ENCODE measurements at regions not wholly inside any gene's neighbourhood (a gene's known extent, or its start where the extent isn't known, plus 50 kb on each side); places are given as distances from the start of the nearest gene placed in this dataset.

DNA sequence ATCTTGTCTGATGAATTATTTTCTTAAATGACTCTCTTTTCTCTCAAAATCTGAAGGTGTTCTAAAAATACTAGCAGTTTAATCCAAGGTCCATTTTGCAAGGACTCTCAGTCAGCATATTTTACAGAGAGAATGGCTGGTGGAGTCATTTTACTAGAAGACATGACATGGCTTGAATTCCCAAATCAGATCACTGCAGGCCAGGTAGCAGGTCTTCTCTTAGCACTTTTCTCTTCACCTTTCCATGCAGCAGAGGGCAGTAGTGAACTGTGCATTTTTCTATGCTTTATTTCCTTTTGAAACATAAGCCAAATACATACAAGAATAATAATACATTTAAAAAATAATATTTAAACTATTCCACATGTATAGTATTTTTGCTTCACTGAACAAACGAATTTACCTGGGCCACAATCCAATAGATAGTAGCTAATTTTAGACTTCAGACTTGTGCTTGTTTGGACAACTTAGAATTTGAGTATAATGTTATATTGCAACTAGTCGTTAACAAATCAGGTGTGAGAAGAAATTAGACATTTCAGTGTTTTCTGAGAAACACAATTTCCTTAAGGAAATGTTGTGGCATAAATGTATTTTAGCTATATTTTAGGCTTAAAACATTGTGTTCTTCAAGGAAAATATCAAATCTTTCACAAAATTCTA lies 289.4 kb upstream of the DAB2 start:
- Mint-ChIP-seq H3K4me3 (no peak overlapping the region), H3K27me3 (peaks cover 13% of the 10 kb centered on the region), H3K36me3 (no peaks in the 10 kb centered on the region), H3K9me3 (ENCODE audit: low read depth) (no peaks in the 10 kb centered on the region), H3K27ac (no peak overlapping the region), H3K4me1 (no peaks in the 10 kb centered on the region)
- ATAC-seq (peak; percentile 42), DNase-seq (no peak)
- CTCF ChIA-PET, result interaction anchor here (0.9 to 1.9 kb wide), 3 partner anchors 972 to 1165 kb away, joined by 3 to 12 read pairs (median 4); no protein-coding TSS in a partner anchor

DNA sequence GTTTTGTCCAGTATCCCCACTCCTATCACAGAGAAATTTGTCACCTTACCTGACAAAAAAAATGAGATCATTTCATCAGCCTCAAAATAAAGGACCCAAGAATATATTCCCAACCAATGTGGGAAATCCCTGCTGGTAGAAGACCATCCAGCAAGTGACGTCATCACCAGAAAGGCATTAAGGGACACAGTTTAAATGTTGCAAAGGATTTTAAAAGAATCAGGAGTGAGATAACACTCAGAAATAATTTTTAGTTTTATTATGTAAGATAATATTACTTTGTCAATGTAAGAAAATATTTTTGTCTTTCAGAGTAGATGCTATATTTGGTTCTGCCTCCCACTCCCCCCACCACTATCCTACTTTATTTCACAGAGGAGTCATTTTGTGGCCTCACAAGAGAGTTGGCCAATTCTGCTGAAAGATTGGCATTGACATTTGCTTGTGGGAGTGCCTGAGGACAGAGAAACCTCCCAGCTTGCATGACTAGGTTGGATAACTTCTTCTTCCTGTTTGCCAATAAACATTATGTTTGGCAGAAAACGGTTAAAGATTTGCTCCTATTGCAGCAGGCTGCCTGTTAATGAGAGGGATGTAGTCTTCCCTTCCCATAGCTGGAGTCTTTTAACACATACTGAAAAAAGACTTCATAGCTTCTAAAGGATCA lies 288.6 kb upstream of the DAB2 start:
- no peak for DNase-seq
- H3K27me3 Mint-ChIP-seq, result peaks cover 14% of the 10 kb centered on the region
- no peak overlapping the region for H3K27ac Mint-ChIP-seq
- H3K4me3 Mint-ChIP-seq, result no peak overlapping the region
- no peaks in the 10 kb centered on the region for H3K4me1 Mint-ChIP-seq
- H3K9me3 Mint-ChIP-seq (ENCODE audit: low read depth), result no peaks in the 10 kb centered on the region
- CTCF ChIA-PET, result interaction anchor here (1.9 kb wide), 1 partner anchor 1020 kb away, joined by 12 read pairs; no protein-coding TSS in a partner anchor
- no peak for ATAC-seq
- H3K36me3 Mint-ChIP-seq, result no peaks in the 10 kb centered on the region

DNA sequence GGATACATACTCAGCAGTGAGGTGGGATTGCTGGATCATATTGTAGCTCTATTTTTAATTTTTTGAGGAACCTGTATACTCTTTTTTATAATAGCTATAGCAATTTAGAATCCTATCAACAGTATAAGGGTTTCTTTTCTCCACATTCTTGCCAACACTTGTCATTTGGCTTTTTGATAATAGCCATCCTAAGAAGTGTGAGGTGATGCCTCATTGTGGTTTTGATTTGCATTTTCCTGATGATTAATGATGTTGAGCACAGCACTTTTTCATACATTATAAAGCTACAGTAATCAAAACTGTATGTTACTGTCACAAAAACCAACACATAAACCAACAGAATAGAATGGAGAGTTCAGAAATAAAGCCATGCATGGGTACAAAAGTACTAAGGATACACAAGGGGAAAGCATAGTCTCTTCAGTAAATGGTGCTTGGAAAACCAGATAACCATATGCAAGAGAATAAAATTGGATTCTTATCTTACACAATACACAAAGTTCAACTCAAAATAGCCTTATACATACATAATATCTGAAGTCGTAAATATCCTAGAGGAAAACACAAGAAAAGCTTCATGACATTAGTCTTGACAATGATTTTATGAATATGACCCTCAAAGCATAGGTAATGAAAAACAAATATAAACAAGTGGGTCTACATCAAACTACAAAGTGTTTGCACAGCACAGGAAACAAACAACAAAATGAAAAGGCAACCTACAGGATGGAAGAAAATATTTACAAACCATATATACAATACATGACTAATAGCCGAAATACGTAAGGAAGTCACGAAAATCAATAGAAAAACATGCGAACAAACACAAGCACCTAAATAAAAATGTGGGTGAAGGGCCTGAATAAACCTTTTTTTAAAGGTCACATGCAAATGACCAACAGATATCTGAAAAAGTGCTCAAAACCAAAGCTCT lies 287.8 kb upstream of the DAB2 start:
- Mint-ChIP-seq H3K4me1 (no peaks in the 10 kb centered on the region), H3K9me3 (ENCODE audit: low read depth) (no peaks in the 10 kb centered on the region), H3K36me3 (no peaks in the 10 kb centered on the region), H3K27me3 (peaks cover 17% of the 10 kb centered on the region), H3K4me3 (no peak overlapping the region), H3K27ac (no peak overlapping the region)
- CTCF ChIA-PET, result interaction anchor here (1.9 kb wide), 1 partner anchor 1021 kb away, joined by 12 read pairs; no protein-coding TSS in a partner anchor
- no peak for ATAC-seq
- no peak for DNase-seq

DNA sequence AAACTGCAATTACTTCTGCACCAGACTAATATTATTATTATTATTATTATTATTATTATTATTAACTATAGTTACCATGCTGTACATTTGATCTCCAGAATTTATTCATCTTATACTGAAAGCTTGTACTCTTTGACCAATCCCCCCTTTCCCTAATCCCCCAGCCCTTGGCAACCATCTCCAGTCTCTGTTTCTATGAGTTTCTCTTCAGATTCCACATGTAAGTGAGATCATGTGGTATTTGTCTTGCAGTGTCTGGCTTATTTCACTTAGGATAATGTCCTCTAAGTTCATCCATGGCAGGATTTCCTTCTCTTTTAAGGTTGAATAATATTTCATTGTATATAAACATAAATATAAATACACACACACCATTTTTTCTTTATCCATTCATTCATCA lies 287.0 kb upstream of the DAB2 start:
- ATAC-seq, result no peak
- H3K9me3 Mint-ChIP-seq (ENCODE audit: low read depth), result no peaks in the 10 kb centered on the region
- peaks cover 18% of the 10 kb centered on the region for H3K27me3 Mint-ChIP-seq
- H3K4me1 Mint-ChIP-seq, result no peaks in the 10 kb centered on the region
- CTCF ChIA-PET, result interaction anchor here (1.2 kb wide), 1 partner anchor 134 kb away, joined by 3 read pairs; no protein-coding TSS in a partner anchor
- no peak overlapping the region for H3K4me3 Mint-ChIP-seq
- H3K27ac Mint-ChIP-seq, result no peak overlapping the region
- H3K36me3 Mint-ChIP-seq, result no peaks in the 10 kb centered on the region
- DNase-seq, result no peak

DNA sequence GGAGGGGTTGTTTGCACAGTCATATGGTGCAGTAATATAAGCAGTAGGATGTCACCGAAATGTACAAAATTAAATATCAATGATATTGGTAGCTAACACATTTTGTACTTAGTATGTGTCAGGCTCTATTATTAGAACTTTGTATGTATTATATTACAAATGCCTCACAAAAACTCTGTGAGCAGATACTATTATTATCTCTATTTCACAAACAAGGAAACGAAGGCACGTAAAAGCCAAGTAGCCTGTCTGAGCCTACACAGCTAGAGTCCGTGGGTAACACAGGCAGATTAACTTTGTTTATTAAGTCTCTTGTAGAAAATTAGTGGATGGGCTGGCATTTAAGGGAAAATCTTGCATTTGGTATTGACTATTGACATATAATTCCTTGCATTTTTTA lies 284.3 kb upstream of the DAB2 start:
- CTCF ChIA-PET, result no interaction called here
- H3K27me3 Mint-ChIP-seq, result peaks cover 23% of the 10 kb centered on the region
- DNase-seq (no peak), ATAC-seq (no peak)
- no peaks in the 10 kb centered on the region for H3K4me1 Mint-ChIP-seq
- no peaks in the 10 kb centered on the region for H3K36me3 Mint-ChIP-seq
- no peak overlapping the region for H3K4me3 Mint-ChIP-seq
- H3K27ac Mint-ChIP-seq, result no peak overlapping the region
- H3K9me3 Mint-ChIP-seq (ENCODE audit: low read depth), result no peaks in the 10 kb centered on the region

DNA sequence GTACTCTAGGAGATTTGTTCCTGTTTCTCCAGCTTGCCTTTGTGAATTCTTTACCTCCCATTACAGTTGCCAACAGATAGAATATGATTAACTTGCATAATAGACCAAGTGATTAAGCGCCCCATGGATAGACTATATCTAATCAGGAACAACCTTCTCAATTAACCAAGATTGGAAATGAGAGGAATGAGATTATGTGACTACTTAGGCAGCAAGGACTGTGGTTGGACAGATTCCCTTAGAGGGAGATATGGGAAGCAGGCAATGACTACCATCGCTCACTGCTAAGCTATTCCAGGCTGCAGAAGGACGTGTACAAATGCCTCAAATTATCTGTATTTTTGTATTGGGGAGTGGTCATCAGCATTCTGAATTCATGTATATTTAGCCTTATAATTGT lies 278.1 kb upstream of the DAB2 start:
- DNase-seq (no peak), ATAC-seq (no peak)
- Mint-ChIP-seq H3K9me3 (ENCODE audit: low read depth) (no peaks in the 10 kb centered on the region), H3K27me3 (peaks cover 10% of the 10 kb centered on the region), H3K4me3 (no peak overlapping the region), H3K36me3 (no peaks in the 10 kb centered on the region), H3K27ac (no peak overlapping the region), H3K4me1 (no peaks in the 10 kb centered on the region)
- CTCF ChIA-PET, result no interaction called here

DNA sequence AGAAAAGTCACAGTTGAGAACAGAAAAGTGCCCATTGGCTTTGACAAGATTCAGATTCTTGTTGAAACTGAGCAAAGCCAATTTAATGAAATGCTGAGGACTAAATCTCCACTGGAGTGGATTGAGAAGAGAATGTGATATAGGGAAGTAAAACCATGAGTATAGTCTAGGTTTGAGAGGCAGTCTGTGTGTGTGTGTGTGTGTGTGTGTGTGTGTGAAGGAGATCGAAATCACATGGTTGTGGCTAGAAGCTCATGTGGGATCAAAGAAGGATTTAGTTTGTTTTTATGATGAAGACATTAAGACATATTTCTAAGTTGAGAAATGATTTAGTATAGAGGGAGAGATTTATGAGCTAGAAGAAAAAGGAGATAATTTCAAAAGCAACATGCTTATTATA lies 275.7 kb upstream of the DAB2 start:
- CTCF ChIA-PET, result no interaction called here
- Mint-ChIP-seq H3K4me3 (no peak overlapping the region), H3K9me3 (ENCODE audit: low read depth) (no peaks in the 10 kb centered on the region), H3K27me3 (peaks cover 7% of the 10 kb centered on the region), H3K27ac (no peak overlapping the region), H3K4me1 (no peaks in the 10 kb centered on the region), H3K36me3 (no peaks in the 10 kb centered on the region)
- no peak for DNase-seq
- ATAC-seq, result no peak

DNA sequence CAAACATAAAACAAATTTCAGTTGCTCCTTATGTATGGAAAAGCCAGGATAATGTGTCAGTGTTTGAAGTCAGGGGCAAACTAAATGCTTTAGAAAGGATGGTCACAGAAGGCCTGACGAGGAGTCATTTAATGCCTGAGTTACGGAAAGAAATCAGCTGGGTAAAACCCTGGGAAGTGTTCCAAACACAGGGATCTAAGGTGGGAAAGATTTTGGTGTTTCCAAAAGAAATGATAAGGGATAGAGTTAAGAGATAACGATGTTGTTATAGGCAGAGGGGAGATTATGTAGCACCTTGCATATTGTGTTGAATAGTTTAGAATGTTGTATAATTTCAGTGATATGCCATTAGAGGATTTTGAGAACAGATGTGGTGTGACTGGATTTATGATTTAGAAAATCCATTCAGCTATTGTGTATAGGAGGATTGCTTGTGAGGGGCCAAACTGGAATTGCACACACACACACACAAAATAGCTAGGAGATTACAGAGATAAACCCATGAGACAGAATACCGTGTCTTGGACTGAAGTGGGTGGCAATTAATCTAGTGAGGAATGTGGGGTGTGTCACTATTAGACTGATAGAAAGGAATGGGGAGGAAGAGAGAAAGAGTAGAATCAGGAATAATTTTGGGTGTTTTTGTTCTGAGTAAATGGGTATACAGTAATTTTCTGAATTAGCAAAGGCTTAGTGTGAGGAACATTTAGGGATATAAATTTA lies 274.2 kb upstream of the DAB2 start:
- ATAC-seq, result no peak
- peaks cover 4% of the 10 kb centered on the region for H3K27me3 Mint-ChIP-seq
- H3K4me1 Mint-ChIP-seq, result no peaks in the 10 kb centered on the region
- no peak overlapping the region for H3K4me3 Mint-ChIP-seq
- no peaks in the 10 kb centered on the region for H3K36me3 Mint-ChIP-seq
- CTCF ChIA-PET, result no interaction called here
- DNase-seq, result no peak
- H3K9me3 Mint-ChIP-seq (ENCODE audit: low read depth), result no peaks in the 10 kb centered on the region
- no peak overlapping the region for H3K27ac Mint-ChIP-seq

DNA sequence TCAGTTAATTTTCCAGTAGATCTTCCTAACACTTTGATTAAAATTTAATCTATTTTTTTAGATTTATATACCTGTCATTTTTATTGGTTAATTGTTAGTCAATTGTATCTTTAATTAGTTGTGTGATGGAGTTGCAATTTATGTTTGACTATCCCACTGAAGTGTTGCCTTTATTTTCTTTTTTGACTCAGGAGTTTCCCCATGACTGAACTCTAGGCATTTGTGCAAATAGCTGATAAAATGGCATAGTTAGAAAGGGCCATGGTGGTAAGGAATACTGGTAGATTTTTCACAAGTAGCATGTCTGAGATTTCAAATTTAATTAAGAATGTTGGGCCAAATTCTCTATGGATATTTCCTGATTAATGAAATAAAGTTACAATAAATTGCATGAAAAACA lies 273.1 kb upstream of the DAB2 start:
- CTCF ChIA-PET, result no interaction called here
- Mint-ChIP-seq H3K4me3 (no peak overlapping the region), H3K27me3 (peaks cover 10% of the 10 kb centered on the region), H3K27ac (no peak overlapping the region), H3K4me1 (no peaks in the 10 kb centered on the region), H3K36me3 (no peaks in the 10 kb centered on the region), H3K9me3 (ENCODE audit: low read depth) (no peaks in the 10 kb centered on the region)
- DNase-seq, result no peak
- no peak for ATAC-seq

DNA sequence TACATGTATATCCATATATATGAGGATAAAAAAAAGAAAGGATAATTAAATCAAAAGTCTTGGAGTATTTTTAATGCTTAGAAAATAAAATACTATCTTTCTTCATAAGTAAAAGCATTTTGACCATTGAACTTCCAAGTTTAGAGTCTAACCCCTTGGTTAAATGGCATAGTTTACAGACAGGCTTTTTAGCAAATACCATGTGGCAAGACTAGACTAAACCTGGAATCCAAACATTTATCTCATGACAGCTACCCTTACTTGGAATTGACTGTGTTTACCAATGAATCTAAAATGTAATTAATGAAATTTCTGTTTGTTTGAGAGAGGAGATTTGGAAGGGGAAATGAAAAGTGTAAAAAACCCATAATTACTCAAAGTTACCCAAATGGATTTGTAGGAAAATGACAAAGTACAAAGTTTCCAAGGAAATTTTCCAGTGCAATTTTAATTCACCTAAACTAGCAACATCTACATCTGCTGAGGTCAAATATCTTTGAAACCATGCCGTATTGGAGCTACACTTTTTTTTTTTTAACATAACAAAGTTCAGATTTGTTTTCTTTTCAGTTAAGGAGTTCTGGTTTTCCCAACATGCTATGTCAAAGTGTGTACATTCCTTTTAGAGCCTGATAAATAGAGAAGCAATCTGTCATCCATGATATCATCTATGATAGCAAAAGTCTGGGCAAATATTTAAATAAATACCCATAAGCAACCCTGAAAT lies 272.1 kb upstream of the DAB2 start:
- no peak for ATAC-seq
- peaks cover 10% of the 10 kb centered on the region for H3K27me3 Mint-ChIP-seq
- CTCF ChIA-PET, result no interaction called here

DNA sequence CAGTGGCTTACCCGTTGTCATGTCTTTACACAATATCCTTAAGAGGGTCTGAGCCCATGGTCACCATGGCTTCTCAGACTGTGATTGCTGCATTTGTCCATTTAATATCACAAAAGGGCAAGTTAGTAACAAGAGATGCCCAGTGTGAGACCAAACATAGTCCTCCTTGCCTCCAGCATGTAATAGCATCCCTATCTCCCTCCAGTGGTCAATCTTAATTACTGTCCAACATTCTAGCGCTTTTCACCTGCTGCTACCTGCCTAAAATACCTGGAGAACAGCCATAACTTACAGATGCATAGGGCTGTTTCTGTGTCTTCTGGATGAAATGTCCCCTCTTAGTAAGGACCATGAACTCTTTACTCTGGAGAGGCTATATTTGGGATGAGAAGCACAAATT lies 267.2 kb upstream of the DAB2 start:
- Mint-ChIP-seq H3K27ac (no peak overlapping the region), H3K27me3 (peaks cover 8% of the 10 kb centered on the region), H3K4me1 (no peaks in the 10 kb centered on the region), H3K36me3 (no peaks in the 10 kb centered on the region), H3K9me3 (ENCODE audit: low read depth) (no peaks in the 10 kb centered on the region), H3K4me3 (no peak overlapping the region)
- ATAC-seq (no peak), DNase-seq (no peak)
- CTCF ChIA-PET, result no interaction called here

More for the DNA sequence above, 272.1 kb upstream of the DAB2 start:
- no peak for DNase-seq
- Mint-ChIP-seq H3K9me3 (ENCODE audit: low read depth) (no peaks in the 10 kb centered on the region), H3K4me3 (no peak overlapping the region), H3K4me1 (no peaks in the 10 kb centered on the region), H3K27ac (no peak overlapping the region), H3K36me3 (no peaks in the 10 kb centered on the region)

DNA sequence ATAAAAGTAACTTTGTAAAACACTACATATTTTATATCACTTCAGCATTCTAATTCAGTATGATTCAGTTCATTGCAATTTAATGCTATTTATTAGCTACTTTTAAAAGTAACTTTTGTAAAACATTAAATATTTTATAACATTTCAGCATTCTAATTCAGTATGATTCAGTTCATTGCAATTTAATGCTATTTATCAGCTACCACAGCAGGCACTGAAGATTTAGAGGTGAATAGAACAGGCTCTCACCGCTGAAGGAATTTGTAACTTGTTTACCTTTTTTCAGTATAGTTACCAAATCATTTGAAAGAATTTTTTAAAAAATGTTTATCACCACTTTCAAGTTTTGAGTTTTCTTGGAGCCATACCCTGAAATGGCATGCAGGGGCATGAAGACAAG lies 266.4 kb upstream of the DAB2 start:
- CTCF ChIA-PET, result no interaction called here
- no peaks in the 10 kb centered on the region for H3K9me3 Mint-ChIP-seq (ENCODE audit: low read depth)
- H3K27me3 Mint-ChIP-seq, result peaks cover 10% of the 10 kb centered on the region
- H3K36me3 Mint-ChIP-seq, result no peaks in the 10 kb centered on the region
- no peak overlapping the region for H3K4me3 Mint-ChIP-seq
- no peak for ATAC-seq
- H3K4me1 Mint-ChIP-seq, result no peaks in the 10 kb centered on the region
- DNase-seq, result no peak
- H3K27ac Mint-ChIP-seq, result no peak overlapping the region

DNA sequence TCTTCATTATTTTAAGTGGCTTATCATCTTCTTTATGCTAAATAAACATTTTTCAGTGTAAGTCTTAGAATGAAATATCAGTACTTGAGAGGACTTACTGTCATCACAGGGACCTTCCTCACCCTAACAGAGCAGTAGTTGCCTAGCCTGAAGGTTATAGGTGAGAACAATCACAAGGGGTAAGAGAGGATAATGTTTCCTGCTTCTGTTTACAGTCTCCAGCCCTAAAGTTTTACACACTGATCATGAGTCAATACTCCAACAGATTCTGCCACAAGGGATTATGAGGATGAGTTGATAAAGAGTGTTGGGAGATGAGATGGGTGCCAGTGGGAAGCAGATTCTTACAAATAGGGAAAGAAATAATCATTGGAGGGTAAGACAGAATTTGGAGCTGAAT lies 265.1 kb upstream of the DAB2 start:
- H3K36me3 Mint-ChIP-seq, result no peaks in the 10 kb centered on the region
- H3K27ac Mint-ChIP-seq, result no peak overlapping the region
- no peaks in the 10 kb centered on the region for H3K4me1 Mint-ChIP-seq
- ATAC-seq (no peak), DNase-seq (no peak)
- peaks cover 10% of the 10 kb centered on the region for H3K27me3 Mint-ChIP-seq
- no peak overlapping the region for H3K4me3 Mint-ChIP-seq
- no peaks in the 10 kb centered on the region for H3K9me3 Mint-ChIP-seq (ENCODE audit: low read depth)
- CTCF ChIA-PET, result no interaction called here

Data from activated CD8-positive, alpha-beta memory T cell treated with anti-CD3 and anti-CD28 coated beads, Interleukin-2, amount 10 ng/mL, durations not matched to agents 7 days and 5 days (primary cell).